Stomach (tissue), 4 donors: ENCODE measurements at regions not wholly inside any gene's neighbourhood (a gene's known extent, or its start where the extent isn't known, plus 50 kb on each side); places are given as distances from the start of the nearest gene placed in this dataset.

Source experiments
- POLR2A ChIP-seq, 4 donors: fragments of 450-650 bp; IDR thresholded peaks; one replicate each; pipeline ENCODE4 v1.6.1; 2016; ENCODE audit warnings: antibody characterized with exemption in 4 of 4, control low read depth in 2 of 4, mild to moderate bottlenecking in 1 of 4, moderate library complexity in 1 of 4
- POLR2AphosphoS5 ChIP-seq, 3 donors: sonication (generic); formaldehyde crosslinking; IDR thresholded peaks; one replicate each; pipeline ENCODE4 v1.6.1; 2016; ENCODE audit warnings: antibody characterized with exemption in 3 of 3
- TF ChIP-seq, protein P1 (sequence below), 7 experiments: fragments of 450-650 bp in 4 of 7; fragments of 200-600 bp in 3 of 7; sonication (generic) in 3 of 7; IDR thresholded peaks; one replicate each; pipeline ENCODE4 v1.5.1; 2016 to 2019; ENCODE audit warnings: antibody characterized with exemption in 7 of 7, control low read depth in 2 of 7, mild to moderate bottlenecking in 1 of 7

DNA sequence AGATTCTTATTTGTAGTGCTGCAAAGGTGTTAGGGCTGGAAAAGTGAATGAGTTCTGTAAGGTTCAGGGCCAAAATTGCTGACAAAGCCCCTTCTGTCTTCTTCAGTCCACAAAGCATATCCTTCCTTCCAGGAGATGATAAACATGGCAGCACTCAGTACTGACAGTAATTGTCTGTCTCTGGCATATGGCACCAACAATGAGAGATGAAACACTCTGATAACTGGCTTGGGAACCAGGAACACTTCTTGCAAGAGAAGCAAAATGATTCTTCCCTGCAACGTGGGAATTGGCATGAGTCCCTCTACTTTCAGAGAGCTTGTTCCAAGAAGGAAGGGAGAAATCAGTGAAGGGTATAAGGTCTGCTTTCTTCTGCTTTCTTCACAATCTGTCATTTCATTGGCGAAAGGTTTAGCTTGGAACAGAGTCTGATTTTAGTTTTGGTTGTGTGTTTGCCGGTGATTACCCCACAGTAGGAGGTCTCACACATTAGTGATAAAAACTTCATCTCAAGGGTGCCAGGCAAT, 963.3 kb downstream of the NLGN4X start:
- TF ChIP-seq, protein P1, sequence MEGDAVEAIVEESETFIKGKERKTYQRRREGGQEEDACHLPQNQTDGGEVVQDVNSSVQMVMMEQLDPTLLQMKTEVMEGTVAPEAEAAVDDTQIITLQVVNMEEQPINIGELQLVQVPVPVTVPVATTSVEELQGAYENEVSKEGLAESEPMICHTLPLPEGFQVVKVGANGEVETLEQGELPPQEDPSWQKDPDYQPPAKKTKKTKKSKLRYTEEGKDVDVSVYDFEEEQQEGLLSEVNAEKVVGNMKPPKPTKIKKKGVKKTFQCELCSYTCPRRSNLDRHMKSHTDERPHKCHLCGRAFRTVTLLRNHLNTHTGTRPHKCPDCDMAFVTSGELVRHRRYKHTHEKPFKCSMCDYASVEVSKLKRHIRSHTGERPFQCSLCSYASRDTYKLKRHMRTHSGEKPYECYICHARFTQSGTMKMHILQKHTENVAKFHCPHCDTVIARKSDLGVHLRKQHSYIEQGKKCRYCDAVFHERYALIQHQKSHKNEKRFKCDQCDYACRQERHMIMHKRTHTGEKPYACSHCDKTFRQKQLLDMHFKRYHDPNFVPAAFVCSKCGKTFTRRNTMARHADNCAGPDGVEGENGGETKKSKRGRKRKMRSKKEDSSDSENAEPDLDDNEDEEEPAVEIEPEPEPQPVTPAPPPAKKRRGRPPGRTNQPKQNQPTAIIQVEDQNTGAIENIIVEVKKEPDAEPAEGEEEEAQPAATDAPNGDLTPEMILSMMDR (IDR thresholded peaks at IDR 0.05) = no peak
- no peak for TF ChIP-seq POLR2AphosphoS5 (IDR thresholded peaks at IDR 0.05)
- TF ChIP-seq POLR2A (IDR thresholded peaks at IDR 0.05) = no peak
